NCI-H2107 treated with DMSO at 0.1 percent for 48 hours (cell line): ENCODE measurements at regions not wholly inside any gene's neighbourhood (a gene's known extent, or its start where the extent isn't known, plus 50 kb on each side); places are given as distances from the start of the nearest gene placed in this dataset.

Source experiments
- DNase-seq: peaks from one replicate; lab custom pipeline; 2025; ENCODE audit not compliant: unreplicated experiment; lab: John Stamatoyannopoulos, UW

DNA sequence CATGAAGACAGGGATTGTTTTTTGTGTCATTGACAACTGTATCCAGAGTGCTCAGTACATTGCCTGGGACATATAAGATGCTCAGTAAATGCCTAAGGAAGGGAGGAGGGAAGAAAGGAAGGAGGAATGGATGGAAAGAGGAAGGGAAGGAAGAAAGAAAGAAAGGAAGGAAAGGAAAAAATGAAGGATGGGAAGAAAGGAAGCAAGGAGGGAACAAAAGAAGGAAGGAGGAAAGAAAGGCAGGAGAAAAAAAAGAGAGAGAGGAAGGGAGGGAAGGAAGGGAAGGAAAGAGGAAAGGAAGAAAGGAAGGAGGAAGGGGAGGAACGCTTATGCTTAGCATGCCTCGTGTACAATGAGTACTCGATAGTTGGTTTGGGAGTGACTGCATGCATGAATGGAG, 514.7 kb downstream of the RPS24 start:
- no peak for DNase-seq

DNA sequence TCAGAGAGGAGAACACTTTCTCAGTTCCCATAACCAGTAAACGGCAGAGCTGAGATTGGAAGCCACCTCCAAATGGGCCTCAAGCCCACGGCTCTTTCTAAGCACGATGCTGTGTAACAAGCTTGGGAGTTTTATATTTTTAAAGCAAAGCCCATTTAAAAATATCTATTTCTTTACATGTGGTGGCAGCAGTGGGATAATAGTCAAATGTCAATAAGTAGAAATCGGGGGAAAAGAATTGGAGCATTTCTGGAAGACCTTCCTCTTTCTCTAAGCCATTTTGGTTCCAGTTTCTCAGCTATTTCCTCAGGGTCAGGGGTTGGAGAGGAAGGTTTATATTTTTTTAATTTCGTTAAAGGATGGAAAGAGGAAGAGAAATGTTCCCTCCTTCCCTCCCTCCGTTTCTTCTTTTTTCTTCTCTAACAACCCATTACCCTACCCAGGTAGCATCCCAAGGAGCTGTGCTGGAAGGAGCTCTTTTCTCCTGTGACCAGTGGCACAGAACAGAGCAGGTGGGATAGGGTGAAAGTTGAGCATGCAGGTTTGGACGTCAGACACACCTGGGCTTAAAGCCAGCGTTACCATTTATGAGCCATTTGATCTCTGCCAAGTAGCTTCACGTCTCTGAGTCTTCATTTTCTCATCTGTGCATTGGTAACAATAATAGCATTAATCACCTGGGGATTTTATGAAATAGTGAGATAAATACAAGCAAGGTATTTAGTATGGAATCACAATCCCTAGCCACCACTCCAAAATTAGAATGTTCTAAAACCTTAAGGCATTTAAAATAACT, 515.7 kb downstream of the RPS24 start:
- peak; percentile 41 for DNase-seq

DNA sequence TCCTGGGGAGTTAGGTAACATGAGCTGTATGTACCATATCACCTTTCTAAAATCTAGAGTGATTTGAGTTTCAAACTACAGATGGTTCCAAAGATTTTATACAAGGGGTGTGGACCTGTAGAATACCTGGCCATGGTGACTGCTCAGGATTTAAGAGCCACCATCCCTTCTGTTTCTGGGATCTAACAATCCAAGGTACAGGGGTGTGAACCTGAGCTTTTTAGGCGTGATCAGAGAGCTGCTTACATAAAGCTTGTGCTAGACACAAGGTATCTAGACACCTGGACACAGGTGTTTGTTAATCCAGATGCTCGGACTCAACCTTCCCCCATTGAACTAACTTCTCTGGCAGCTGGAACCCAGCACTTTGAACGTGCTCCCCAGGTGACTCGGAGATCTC, 516.4 kb downstream of the RPS24 start:
- no peak for DNase-seq

DNA sequence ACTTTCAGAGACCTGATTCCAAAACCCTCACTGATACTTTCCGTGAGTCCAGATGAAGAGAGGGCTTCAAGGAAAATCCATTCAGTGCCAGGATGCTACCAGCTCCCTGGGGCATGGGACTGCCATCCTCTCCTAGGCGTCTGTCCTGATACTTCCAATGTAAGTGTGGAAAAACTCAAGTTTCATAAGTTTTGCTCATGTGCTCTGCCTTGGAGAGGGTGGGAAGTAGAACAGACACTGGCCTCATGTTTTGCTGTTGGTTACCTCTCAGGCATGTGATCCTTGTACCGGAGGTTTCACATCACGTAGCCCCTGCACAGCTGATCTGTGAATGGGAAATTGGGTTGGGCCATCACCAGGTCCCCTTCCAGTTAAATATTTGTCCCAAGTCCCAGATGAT, 517.1 kb downstream of the RPS24 start:
- DNase-seq: no peak

DNA sequence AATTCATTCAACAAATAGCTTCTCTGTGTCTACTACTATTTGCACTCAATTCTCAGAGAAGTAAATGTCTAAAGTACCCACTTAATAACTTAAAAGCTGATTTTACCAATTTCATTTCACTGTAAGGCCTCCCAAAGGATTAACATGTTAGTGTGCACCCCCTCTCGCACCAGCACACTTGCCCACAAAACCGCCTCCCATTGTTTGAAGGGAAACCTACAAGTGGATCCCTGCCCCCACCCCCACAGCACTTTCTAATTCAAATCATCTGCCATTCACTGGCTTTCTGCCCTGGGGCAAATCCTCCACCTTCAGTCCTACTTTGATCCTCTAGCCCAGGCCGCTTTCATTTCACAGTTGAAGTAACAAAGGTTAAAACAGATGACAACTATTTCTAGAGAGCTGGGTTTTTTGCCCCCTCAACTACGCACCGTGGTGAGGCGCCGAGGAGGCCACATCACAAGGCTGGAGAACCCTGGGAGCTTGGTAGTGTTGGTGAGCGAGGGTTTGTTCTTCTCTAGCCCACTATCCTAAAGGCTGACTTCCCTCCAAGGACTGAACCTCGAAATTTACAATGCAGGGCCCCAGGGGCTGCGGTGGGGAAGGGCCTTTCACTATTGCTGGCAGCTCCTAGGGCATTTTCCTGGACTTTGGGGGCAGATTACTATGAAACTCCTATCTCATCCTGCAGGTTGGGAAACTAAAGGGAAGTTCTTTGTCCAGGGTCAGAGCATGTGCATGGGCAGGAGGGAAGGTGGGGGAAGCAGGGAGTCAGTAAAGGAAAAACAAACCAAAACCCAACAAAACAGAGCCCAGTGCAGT, 517.4 kb upstream of the ZMIZ1 start:
- DNase-seq: peak; percentile 70

DNA sequence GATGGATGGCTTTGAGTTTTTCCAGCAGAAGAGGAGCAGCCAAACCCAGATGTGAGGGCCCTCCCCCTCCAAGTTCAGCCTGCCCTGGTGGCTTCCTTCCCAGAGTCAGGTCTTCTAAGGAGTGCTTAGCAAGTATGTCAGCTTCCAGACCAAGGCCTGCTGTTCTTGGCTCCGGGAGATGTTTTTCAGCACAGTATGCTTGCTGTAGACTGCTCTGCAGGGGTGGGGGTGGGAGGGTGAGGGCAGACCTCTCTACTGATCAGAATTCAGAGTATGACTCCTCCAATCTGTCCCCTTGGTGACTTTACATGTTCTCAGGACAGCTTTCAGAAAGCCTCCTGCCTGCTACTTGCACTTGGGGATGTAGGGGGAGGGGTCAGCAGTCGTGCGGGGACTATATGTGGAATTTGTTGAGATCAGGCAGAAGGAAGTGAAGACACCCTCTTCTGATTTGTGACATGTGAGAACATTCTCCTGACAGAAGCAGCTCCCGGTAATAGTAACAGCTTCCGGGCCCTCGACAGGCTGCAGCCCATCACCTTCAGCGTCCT, 516.4 kb upstream of the ZMIZ1 start:
- no peak for DNase-seq

DNA sequence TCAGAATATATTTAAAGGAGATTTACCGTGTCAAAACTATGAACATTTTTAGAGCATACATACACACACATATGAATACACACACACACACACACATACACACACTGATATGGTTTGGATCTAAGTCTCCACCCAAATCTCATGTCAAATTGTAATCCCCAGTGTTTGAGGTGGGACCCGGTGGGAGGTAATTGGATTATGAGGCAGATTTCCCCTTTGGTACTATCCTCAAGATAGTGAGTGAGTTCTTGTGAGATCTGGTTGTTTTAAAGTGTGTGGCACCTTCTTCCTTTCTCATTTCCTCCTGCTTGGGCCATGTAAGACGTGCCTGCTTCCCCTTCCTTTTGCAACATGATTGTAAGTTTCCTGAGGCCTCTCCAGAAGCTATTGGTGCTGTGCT, 515.0 kb upstream of the ZMIZ1 start:
- DNase-seq: no peak

DNA sequence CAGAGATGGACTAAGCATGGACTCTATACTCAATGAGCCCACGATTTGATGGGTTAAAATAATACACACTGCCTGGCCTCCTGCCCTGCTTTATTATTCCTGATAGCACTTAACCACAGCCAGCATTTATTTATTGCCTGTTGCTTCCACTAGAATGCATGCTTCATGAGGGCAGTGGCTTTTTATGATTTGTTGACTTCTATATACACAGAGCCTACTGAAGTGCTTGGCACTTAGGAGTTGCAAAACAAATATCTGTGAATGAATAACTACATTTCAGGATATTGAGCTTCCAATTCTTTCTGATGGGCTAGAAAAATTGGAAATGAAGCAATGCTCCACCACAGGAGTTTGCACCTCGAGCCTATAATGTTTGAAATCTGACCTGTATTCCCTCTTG, 513.6 kb upstream of the ZMIZ1 start:
- no peak for DNase-seq

DNA sequence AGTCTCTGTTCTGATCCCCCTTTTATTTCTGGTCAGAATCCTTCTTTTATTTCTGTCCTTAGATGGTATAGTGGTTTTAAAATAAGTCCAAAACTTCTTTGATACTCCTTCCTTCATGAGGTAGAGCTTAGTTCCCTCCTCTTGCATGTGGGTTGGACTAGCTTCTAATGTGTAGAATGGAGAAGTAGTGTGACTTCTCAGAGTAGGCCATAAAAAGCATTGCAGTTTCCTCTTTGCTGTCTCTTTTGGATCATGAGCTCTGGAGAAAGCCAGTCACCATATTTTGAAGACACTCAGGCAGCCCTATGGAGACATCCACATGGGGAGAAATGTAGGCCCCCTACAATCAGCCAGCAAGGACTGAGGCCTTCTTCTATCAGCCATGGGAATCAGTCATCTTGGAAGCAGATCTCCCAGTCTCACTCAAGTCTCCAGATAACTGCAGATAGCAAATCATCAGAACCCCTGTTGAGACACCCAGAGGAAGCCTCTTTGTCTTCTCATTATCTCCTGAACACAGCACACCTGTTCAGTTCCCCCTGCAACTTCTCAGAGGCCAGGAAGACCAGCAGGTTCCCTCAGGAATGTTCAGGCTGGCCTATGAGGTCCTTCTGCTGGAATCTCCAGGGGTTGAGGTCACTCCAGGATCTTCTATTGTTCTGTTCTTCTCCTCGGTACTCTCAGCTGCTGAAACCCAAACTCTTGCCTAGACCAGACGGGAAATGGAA, 511.9 kb upstream of the ZMIZ1 start:
- no peak for DNase-seq

DNA sequence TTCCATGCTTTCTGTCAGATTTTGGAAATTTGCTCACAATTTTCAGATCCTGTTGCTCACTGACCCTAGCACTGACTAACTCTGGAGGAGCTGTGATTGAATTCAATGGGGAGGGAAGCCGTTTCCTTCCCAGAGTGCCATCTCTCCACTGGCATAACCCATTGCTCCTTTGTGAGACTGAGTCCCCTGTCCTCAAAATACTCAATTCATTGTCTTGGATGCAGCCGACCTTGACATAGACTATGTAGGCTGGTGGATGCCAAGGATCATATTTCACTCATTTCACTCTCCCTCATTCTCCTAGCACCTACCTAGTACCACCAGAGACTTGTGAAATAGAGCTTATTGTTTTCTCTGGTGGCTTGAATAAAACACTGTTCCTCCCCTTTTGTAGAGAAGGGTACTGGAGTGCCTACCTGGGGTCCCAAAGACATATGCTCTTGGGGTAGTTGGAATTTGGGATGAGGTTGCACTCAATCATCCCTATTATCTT, 511.3 kb upstream of the ZMIZ1 start:
- peak; percentile 20 for DNase-seq

DNA sequence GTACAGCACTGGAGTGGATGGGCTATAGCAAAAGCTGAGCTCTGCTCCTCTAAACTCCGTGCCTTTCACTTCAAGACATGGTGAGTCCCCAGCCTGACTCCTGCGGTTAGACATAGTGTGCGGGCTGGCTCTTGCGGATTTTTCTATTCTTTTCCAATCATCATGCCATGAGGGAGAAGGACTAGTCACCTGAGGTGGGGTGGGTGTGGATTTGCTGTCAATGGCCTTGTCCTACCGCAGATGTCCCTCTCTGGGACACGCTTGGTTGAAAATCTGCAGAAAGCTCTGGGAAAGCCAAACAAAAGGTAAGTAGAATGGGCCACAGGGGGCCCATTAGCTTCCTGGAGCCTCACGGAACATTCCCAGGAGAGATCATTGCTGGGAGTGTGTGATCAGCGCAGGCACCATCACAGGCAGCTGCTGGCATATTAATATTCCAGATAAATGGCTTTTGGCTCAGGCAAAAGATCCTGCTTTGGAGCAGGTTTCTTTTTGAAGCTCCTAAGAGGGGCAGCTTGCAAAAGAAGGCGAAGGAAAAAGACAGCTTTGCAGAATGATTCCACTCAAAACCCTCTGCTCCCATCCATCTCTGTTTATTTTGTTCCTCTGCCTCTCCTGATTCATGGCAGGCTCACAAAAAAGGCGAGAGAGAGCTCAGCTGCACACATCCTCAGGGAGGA, 509.0 kb upstream of the ZMIZ1 start:
- DNase-seq: peak; percentile 92

DNA sequence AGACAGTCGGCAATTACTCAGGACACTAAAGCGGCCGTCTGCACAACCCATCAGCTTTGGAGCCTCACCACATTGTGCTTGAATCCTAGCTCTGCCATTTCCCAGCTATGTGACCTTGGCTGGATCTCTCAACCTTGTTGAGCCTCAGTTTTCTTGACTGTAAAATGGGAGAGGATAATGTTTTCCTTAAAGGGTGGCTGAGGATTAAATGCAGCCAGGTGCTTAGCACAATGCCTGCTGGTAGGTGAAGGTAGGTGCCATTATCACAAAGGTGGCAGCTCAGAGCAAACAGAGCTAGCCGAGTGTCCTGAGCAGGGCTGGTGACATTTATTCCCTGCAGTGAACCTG, 508.5 kb upstream of the ZMIZ1 start:
- DNase-seq: no peak

DNA sequence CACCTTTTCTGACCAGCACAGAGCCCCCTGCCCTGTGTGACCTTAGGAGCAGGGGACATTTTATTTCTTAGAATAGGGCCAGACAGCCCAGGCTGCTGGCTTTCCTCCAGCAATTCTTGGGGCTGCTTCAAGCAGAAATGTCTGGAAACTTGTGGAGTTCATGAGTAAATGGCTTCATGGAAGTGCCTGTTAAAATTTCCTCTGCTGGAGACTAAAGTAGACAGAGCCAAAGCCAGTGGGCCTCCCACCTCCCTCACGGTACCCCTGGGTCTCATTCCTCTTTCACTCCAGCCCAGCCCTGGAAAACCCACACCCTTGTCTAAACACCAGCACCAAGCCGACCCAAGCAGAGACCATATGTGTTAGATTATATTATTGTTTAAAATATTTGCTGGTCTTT, 505.5 kb upstream of the ZMIZ1 start:
- DNase-seq: no peak

DNA sequence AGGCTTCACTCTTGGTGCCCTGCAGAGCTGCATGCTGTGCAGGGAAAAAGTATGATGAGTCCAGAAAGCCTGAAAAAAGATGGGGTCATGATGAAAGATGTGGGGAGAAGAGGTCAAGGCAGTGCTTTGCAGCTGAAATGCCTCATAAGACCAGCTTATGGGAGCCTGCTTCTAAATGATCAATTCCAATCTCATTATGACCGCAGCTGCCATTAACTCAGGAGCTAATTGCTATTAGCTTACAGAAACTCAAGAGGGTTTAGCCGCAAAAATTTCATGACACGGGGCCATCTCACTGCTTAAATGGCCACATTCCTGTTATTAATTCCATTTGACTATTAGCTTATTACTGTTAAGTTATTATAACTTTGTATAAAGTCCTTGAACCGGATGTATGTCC, 502.9 kb upstream of the ZMIZ1 start:
- no peak for DNase-seq

DNA sequence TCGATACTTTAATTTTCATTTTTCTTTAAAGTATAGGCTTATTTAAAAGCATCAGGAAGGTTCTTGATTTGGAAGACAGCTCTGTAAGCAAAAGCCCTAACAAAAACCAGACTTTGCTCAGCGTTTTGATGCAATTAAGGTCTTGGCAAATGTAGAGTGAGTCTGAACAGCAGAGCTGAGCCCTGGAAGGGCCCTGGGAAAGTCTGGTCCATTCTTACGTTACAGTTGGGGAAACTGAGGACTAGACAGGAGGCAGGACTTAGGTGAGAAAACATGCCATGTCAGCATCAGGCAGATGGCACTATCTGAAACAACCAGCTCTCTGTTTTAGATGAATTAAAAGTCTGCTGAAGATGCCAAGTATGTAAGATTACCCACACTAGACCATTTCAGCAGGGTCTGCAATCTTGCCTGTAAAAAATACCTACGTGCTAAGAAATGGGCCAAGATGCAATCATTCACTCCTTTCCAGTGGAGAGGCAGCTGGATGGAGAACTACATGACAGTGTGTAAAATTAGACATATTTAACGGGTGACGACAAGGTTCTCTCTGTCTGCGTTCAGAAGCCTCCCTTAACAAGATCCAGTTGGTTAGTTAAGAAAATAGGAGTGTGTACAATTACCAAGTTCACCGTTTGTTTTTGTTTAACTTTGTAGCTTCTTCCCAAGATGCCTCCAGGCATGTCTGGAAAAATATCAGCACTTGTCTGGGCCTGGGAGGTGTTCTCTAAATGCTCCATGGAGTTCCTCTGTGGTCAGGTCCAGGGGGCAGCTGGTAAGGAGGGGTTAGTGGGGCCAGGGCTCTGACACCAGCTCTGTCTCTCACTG, 502.3 kb upstream of the ZMIZ1 start:
- no peak for DNase-seq

DNA sequence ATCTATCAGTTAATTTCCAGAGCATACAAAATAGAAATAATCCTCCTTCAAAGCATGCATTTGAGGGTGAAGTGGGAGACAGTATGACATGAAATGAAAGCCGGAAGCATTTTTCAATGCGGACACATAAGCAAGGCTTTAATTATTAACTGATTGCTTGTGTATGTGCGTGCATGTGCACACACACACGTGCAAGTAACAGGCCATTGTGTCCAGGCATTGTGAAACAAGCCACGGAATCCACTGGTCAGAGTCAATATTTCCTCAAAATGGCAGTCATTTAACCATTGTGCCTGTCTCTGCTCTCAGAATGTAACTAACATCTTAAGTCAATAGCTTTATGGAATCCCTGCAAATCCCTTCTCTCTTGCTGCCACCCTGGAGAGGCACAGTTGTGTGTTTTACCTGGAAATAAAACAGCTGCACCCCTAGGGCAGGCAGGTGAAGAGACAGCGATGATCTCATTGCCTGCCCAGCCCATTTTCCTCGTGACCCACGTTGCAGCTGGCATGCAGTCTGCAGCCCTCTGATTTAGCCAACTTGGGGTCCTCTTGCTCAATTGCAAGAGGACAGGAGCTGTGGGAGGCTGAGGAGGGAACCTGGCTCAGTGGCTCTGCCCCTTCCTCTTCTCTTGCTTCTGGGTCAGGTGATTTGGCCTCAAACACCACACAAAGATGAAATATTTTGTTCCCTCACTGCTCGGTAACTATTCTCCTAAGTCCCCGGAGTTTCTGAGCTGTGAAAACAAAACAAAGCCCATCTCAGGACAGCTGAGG, 500.9 kb upstream of the ZMIZ1 start:
- no peak for DNase-seq

DNA sequence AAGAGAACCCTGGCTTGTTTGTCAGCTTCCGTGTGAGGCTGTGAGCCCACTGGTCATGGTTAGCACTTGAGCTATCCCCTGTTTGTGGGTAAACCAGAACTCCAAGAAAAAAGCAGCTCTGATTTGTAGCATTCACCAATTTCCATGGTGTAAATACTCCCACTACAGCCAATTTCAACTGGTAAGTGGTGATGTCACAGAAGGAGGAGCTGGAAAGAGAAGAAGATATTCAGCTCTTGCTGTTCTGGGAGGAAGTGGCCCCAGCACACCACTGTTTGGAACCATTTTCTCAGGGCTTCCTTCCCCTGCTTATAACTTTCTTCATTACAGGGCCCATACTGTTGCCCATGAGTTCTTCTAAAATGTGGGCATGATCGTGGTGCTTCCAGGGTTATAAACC, 500.1 kb upstream of the ZMIZ1 start:
- DNase-seq: no peak

DNA sequence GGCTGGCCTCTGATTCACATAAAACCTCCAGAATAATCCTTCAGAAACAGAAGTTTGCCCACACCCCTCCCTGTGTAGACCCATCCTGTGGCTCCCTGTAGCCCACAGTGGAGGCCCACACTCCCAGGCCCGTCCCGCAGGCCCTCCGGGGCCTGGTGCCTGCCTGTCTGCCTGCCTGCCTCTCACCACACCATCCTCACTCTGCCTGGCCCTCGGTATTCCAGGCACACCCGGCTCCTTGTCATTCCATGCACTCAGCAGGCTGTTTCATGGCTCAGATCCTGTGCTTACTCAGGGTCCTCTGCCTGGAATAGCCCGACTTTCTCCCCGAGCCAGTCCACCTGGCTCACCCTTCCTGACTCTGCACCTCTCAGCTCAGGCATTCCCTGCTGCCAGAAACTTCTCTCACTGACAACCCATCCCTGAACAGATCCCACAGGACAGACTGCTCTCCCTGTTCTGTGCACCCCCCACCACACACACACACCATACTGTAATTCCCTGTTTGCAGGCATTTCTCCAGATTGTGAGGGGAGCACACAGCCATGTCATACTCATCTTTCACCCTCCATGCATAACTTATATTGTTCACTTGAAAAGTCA, 498.0 kb upstream of the ZMIZ1 start:
- no peak for DNase-seq

DNA sequence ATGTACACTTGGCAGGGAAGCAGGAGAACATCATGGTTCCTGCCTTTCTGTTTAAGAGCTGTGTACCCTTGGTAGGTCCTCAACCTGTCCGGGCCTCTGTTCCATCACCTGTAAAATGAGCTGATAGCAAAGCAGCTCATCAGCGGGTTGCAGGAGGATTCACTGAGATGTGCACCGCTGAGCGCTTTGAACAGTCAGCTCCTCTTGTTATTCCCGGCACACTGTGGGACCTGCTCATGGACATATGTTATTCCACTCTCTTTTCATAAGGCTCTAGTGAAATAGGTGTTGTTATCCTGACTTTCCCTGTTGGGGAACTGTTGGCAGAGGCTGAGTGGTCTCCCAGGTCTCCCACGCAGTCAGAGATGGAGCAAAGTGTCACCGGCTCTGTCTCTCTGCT, 497.5 kb upstream of the ZMIZ1 start:
- DNase-seq: no peak
